Uterus (tissue), 2 donors: ENCODE measurements at regions not wholly inside any gene's neighbourhood (a gene's known extent, or its start where the extent isn't known, plus 50 kb on each side); places are given as distances from the start of the nearest gene placed in this dataset.

Experiments
- CTCF ChIP-seq, 4 experiments: fragments of 200-600 bp in 2 of 4; fragments of 450-650 bp in 2 of 4; sonication (generic) in 2 of 4; IDR thresholded peaks; one replicate each; pipeline ENCODE4 v1.5.1; 2016 to 2019; ENCODE audit warnings: antibody characterized with exemption in 4 of 4, mild to moderate bottlenecking in 2 of 4, moderate library complexity in 1 of 4
- POLR2A ChIP-seq, 2 donors: fragments of 450-650 bp; IDR thresholded peaks; one replicate each; pipeline ENCODE4 v1.6.1; 2016; ENCODE audit warnings: antibody characterized with exemption in 2 of 2, mild to moderate bottlenecking in 1 of 2, moderate library complexity in 1 of 2

GRCh38 chr3:165545059-165545458 lies 292.2 kb downstream of the BCHE start:
- TF ChIP-seq CTCF (IDR thresholded peaks at IDR 0.05) (no peak), POLR2A (IDR thresholded peaks at IDR 0.05) (no peak)
